OCI-LY7 (cell line): ENCODE measurements at regions not wholly inside any gene's neighbourhood (a gene's known extent, or its start where the extent isn't known, plus 50 kb on each side); places are given as distances from the start of the nearest gene placed in this dataset.

ENCODE experiments used
- BruUV-seq: library from RNA; stranded (reverse); fragments of 400-500 nt; replicated peaks from 2 replicates; lab custom pipeline; 2021; lab: Mats Ljungman, UMichigan
- CTCF ChIA-PET: fragments of 300-600 bp; sonication (Branson Sonifier 250); formaldehyde crosslinking; loops from one replicate; lab custom pipeline; 2022; ENCODE audit warnings: antibody characterized with exemption; ENCODE audit not compliant: unreplicated experiment; lab: Charles Lee
- POLR2A ChIA-PET: fragments of 300-600 bp; sonication (Branson Sonifier 250); formaldehyde crosslinking; loops from one replicate; lab custom pipeline; 2022; ENCODE audit warnings: antibody characterized with exemption; lab: Charles Lee
- DNase-seq: peaks from one replicate; pipeline ENCODE4 v3.0.0-alpha.2; 2015; ENCODE audit warnings: low spot score
- H2AFZ ChIP-seq: fragments of 200-600 bp; sonication (generic), shearing (Covaris generic); 2 replicates; pipeline ENCODE4 v1.6.1; 2014; ENCODE audit warnings: mild to moderate bottlenecking, antibody characterized with exemption, low read length, moderate library complexity
- H3K27ac ChIP-seq: fragments of 200-600 bp; sonication (generic); 2 replicates; pipeline ENCODE4 v1.5.1; 2014; ENCODE audit warnings: mixed run types, low read depth, mild to moderate bottlenecking, moderate library complexity, low read length, inconsistent platforms; ENCODE audit not compliant: poor library complexity, severe bottlenecking
- H3K36me3 ChIP-seq: fragments of 200-600 bp; sonication (generic); 2 replicates; pipeline ENCODE4 v1.6.1; 2014; ENCODE audit warnings: mild to moderate bottlenecking, antibody characterized with exemption, low read length, moderate library complexity, mixed read lengths; ENCODE audit not compliant: insufficient read depth
- H3K4me1 ChIP-seq: fragments of 200-600 bp; sonication (generic); 2 replicates; pipeline ENCODE4 v1.5.1; 2014; ENCODE audit warnings: mild to moderate bottlenecking, low read length; ENCODE audit not compliant: insufficient read depth, poor library complexity, severe bottlenecking
- H3K4me2 ChIP-seq: fragments of 200-600 bp; sonication (generic); 2 replicates; pipeline ENCODE4 v1.6.1; 2014; ENCODE audit warnings: mild to moderate bottlenecking, low read length
- H3K4me3 ChIP-seq: fragments of 200-600 bp; sonication (generic); 2 replicates; pipeline ENCODE4 v1.5.1; 2014; ENCODE audit warnings: mild to moderate bottlenecking, low read depth, low read length; ENCODE audit not compliant: poor library complexity, severe bottlenecking
- H3K79me2 ChIP-seq: fragments of 200-600 bp; sonication (generic); 2 replicates; pipeline ENCODE4 v1.6.1; 2016; ENCODE audit warnings: low read depth, mild to moderate bottlenecking, low read length, moderate library complexity, mixed read lengths; ENCODE audit not compliant: insufficient read depth
- H3K9me2 ChIP-seq: fragments of 200-600 bp; sonication (generic); 2 replicates; pipeline ENCODE4 v1.6.1; 2016; ENCODE audit warnings: mild to moderate bottlenecking, low read length, mixed read lengths; ENCODE audit not compliant: insufficient read depth
- H3K9me3 ChIP-seq: fragments of 200-600 bp; sonication (generic); 2 replicates; pipeline ENCODE4 v1.6.1; 2014; ENCODE audit warnings: mild to moderate bottlenecking, mixed run types, low read length, mixed read lengths
- H4K20me1 ChIP-seq: fragments of 200-600 bp; sonication (generic); 2 replicates; pipeline ENCODE4 v1.6.1; 2014; ENCODE audit warnings: mild to moderate bottlenecking, antibody characterized with exemption, low read length, moderate library complexity, mixed read lengths; ENCODE audit not compliant: insufficient read depth
- EZH2phosphoT487 ChIP-seq: fragments of 200-600 bp; sonication (generic); IDR thresholded peaks from 2 replicates; pipeline ENCODE4 v1.6.1; 2018; ENCODE audit warnings: low read depth, borderline replicate concordance, mild to moderate bottlenecking, mixed run types, antibody characterized with exemption, low read length, moderate library complexity, mixed read lengths
- intact Hi-C: fragments of 100-400 bp; cut with micrococcal nuclease; formaldehyde crosslinking; loops from one replicate; pipeline ENCODE4 v1.10.0; 2022; ENCODE audit not compliant: unreplicated experiment
- TF ChIP-seq, protein P1 (sequence below): fragments of 200-600 bp; sonication (generic); conservative IDR thresholded peaks from 2 replicates; pipeline ENCODE4 v1.5.1; 2014; ENCODE audit warnings: mild to moderate bottlenecking, antibody characterized with exemption, low read length, moderate library complexity, mixed read lengths

DNA sequence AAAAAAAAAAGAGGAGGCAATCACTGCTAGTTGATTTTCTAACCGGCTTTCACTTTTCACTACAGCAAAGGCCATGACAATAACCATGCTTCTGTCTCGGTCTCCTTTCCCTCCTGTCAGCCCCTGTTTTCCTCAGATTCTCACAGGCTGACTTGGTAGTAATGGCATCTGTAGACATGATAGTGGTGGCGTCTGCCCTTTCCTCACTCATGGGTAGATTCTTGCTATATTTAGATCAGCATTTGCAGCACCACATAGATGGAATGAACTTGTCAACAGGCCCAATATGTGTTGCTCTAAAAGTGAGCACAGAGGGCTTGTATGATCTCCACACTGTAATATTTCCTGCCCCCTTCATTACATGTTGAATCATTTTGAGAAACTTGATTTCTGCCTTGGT lies 120.3 kb upstream of the FTMT start:
- POLR2A ChIA-PET: no interaction called here

DNA sequence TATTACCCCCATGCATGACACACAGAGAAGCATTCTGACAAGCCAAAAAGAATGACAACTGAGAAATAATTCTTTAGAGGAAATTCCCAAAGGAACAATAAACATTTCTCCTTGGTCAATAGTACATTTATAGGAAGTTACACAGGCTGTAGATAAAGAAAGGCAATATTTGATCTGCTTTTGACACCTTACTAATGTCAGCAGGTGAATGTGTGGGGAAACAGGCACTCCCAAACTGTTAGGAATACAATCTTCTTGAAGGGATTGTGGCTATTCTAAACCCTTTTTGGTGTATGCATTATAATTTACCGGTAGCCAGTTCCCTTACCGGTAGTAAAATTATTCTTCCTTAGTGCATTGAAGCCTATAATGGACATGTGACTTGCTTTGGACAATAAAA lies 116.1 kb upstream of the FTMT start:
- no TSS peak for BruUV-seq

More for the DNA sequence above, 120.3 kb upstream of the FTMT start:
- no peak for DNase-seq
- H3K27ac ChIP-seq: no peak overlapping the region
- intact Hi-C loops: no loop called here
- no peaks in the 10 kb centered on the region for H3K36me3 ChIP-seq
- no peak overlapping the region for H3K4me2 ChIP-seq
- no peaks in the 10 kb centered on the region for H3K9me3 ChIP-seq
- H3K4me3 ChIP-seq: no peak overlapping the region
- CTCF ChIA-PET: no interaction called here
- H4K20me1 ChIP-seq: no peaks in the 10 kb centered on the region
- no peak for TF ChIP-seq EZH2phosphoT487
- TF ChIP-seq, protein P1, sequence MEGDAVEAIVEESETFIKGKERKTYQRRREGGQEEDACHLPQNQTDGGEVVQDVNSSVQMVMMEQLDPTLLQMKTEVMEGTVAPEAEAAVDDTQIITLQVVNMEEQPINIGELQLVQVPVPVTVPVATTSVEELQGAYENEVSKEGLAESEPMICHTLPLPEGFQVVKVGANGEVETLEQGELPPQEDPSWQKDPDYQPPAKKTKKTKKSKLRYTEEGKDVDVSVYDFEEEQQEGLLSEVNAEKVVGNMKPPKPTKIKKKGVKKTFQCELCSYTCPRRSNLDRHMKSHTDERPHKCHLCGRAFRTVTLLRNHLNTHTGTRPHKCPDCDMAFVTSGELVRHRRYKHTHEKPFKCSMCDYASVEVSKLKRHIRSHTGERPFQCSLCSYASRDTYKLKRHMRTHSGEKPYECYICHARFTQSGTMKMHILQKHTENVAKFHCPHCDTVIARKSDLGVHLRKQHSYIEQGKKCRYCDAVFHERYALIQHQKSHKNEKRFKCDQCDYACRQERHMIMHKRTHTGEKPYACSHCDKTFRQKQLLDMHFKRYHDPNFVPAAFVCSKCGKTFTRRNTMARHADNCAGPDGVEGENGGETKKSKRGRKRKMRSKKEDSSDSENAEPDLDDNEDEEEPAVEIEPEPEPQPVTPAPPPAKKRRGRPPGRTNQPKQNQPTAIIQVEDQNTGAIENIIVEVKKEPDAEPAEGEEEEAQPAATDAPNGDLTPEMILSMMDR: no peak
- no TSS peak for BruUV-seq
- no peaks in the 10 kb centered on the region for H3K4me1 ChIP-seq
- H2AFZ ChIP-seq: no peak overlapping the region
- H3K79me2 ChIP-seq: no peaks in the 10 kb centered on the region
- H3K9me2 ChIP-seq: no peaks in the 10 kb centered on the region

DNA sequence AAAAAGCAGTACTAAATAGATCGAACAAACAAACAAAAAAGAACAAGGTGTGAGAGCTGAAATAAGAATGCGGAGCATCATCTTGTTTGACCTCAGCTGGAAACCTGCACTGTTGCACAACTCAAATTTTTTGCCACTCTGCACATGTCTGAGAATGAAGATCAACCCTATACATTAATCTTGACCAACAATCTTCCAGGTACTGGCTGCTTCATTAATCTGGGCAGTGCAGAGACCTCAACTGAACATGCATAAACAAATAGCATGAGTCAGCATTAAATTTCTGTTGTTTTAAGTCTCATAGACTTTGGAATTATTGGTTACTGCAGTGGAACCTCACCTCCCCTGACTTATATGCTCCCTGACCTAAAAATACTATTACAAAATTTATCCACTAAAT lies 114.6 kb upstream of the FTMT start:
- no peaks in the 10 kb centered on the region for H4K20me1 ChIP-seq
- H2AFZ ChIP-seq: no peak overlapping the region
- no TSS peak for BruUV-seq
- intact Hi-C loops: no loop called here
- CTCF ChIA-PET: no interaction called here
- POLR2A ChIA-PET: interaction anchor here (0.6 kb wide), 1 partner anchor 114 kb away, joined by 3 read pairs; no protein-coding TSS in a partner anchor
- H3K4me1 ChIP-seq: no peaks in the 10 kb centered on the region
- H3K27ac ChIP-seq: no peak overlapping the region
- TF ChIP-seq EZH2phosphoT487: no peak
- TF ChIP-seq, protein P1: no peak
- H3K79me2 ChIP-seq: no peaks in the 10 kb centered on the region
- no peak for DNase-seq
- no peaks in the 10 kb centered on the region for H3K36me3 ChIP-seq
- H3K9me2 ChIP-seq: no peaks in the 10 kb centered on the region
- no peak overlapping the region for H3K4me3 ChIP-seq
- H3K9me3 ChIP-seq: no peaks in the 10 kb centered on the region
- H3K4me2 ChIP-seq: no peak overlapping the region

More for the DNA sequence above, 116.1 kb upstream of the FTMT start:
- intact Hi-C loops: no loop called here
- no peaks in the 10 kb centered on the region for H3K36me3 ChIP-seq
- no peaks in the 10 kb centered on the region for H3K9me3 ChIP-seq
- H3K4me2 ChIP-seq: no peak overlapping the region
- ChIA-PET CTCF (no interaction called here), POLR2A (no interaction called here)
- H4K20me1 ChIP-seq: no peaks in the 10 kb centered on the region
- H3K4me1 ChIP-seq: no peaks in the 10 kb centered on the region
- no peaks in the 10 kb centered on the region for H3K79me2 ChIP-seq
- no peak overlapping the region for H3K27ac ChIP-seq
- DNase-seq: no peak
- H3K9me2 ChIP-seq: no peaks in the 10 kb centered on the region
- H2AFZ ChIP-seq: no peak overlapping the region
- TF ChIP-seq, protein P1: no peak
- no peak for TF ChIP-seq EZH2phosphoT487
- no peak overlapping the region for H3K4me3 ChIP-seq
